ENCODE measurements at regions not wholly inside any gene's neighbourhood (a gene's known extent, or its start where the extent isn't known, plus 50 kb on each side); places are given as distances from the start of the nearest gene placed in this dataset.

- no peak for DNase-seq
Measured at GRCh38 chr21:28783641-28784185, 209.0 kb downstream of the LTN1 start.

- no peak for DNase-seq
Measured at GRCh38 chr21:28781602-28782276, 210.9 kb downstream of the LTN1 start.

GRCh38 chr21:28779914-28780313 lies 212.8 kb downstream of the LTN1 start:
- no peak for DNase-seq

DNA sequence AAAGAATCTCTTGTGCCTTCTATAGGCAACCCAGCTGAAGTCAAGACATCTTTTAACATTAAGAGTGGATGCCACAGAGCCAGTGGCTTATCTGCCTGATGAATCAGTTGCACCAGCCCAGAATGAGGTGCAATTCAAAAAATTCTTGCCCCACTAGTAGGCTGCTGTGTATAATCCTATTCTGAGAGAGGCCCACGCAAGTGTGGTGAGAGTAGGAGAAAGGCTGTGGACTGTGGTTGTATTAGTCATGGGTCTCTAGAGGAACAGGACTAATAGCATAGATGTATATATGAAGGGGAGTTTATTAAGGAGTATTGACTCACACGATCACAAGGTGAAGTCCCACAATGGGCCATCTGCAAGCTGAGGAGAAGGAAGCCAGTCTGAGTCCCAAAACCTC lies 216.4 kb downstream of the LTN1 start:
- no peak for DNase-seq

DNA sequence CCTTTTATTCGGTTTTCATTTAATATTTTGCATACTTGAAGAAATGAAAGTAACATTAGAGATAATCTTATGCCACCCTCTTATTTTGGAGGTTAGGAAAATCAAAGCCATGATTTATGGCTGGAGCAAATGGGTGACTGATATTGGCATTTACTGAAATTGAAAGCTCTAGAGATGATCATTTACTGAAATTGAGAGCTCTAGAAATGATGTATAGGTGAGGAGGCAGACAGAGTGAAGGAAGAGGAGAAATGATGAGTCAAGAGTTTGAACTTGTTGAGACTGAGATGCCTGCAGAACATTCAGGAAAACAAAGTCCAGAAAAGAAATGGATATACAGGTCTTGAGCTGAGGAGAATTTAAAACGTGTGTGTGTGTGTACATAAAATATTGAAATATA lies 217.6 kb downstream of the LTN1 start:
- no peak for DNase-seq

GRCh38 chr21:28773036-28773435 lies 219.6 kb downstream of the LTN1 start:
- DNase-seq = no peak

- DNase-seq = no peak
Measured at GRCh38 chr21:28771790-28772501, 220.7 kb downstream of the LTN1 start.

- DNase-seq = no peak
Measured at GRCh38 chr21:28770867-28771661, 221.6 kb downstream of the LTN1 start.

DNA sequence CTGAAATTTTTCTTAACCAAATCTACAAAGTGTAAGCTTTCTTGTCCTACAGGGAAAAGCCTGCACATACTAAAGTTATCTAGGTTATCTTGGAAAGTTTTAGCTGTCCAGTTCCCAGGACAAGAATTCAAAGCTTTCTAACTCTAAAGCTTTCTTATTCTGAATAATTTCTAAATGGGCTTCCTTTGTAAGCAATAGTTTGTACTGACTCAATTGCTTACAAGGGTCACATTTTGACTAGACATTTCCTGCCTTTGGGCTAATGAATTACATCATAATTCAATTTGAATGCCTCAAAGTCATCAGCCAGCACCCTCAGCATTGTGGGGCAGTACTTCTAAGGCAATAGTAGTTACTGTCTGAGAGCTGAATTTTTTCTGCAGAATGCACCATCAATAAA lies 223.0 kb downstream of the LTN1 start:
- no peak for DNase-seq

- no peak for DNase-seq
Measured at GRCh38 chr21:28768753-28769152, 223.9 kb downstream of the LTN1 start.

DNA sequence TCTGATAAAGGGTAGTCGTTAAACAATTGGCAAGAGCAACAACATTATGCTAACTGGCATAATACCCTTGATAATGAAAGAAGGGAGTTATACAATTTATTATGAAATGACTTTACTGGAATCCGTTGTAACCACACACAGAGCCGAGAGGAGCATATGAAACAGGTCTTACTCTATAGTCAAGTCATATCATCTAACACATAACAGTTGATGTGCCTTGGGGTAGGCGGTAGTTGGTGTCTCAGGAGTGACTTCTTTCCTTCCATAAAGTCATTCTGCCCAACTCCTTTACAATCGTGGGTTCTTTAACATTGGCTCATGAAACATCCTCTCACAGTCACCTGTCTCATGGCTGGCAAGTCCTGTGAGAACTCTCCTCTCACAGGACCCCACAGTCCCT lies 225.2 kb downstream of the LTN1 start:
- no peak for DNase-seq

GRCh38 chr21:28763809-28764418 lies 228.8 kb downstream of the LTN1 start:
- no peak for DNase-seq

GRCh38 chr21:28762357-28762735 lies 230.3 kb downstream of the LTN1 start:
- no peak for DNase-seq

- no peak for DNase-seq
Measured at GRCh38 chr21:28761674-28762356, 230.9 kb downstream of the LTN1 start.

DNA sequence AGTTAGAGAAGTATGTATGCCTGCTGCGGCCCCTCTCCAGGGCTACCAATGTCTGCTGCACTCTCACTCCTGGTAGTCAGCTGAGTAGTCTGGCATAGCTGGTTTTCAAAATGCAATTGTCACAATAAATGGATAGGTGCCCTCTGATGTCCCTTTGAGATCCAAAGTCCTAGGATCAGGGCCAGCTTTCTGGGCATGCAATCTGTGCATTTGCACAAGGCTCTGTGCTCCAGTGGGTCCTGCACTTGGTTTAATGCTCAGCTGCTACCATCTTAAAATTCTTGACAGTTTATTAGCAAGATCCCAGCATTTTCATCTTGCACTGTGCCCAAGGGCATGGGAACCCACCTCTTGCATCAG lies 233.8 kb downstream of the LTN1 start:
- no peak for DNase-seq

DNA sequence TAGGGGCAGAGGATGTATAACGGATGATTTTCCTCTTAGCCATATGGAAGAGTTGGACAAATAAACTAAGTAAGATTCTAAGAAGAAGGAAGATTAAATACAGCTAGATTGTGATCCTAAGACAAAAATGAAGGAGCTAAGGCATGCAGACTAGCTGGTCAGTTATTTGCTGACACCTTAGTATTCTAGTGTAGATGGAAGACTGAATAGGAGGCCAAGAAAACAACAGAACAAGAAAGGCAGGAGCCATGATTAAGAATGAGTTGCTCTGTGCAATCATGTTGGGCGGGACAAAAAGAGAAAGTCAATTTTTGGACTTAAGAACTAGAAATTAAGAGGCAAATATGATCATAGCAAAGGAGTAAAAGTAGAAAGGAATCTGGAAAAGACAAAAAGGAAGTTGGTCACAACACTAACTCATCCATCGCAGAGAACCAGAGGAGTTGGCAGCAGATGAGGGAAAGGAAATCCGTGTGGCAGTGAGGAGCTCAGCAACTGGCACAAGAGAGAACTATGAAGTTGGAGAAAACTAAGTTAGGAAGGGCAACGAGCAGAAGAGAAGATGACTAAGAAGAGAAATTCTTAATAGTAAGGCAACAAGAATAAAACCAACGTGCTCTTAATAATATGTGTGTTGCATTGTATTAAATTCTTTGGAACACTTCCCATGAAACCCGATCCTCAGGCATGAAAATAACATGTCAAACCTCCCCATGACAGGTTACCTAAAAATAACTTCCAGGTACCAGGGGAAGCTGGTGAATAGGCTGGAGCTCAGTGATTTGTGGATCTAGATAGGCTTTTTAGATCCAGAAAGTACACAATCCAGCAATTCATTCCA lies 234.4 kb downstream of the LTN1 start:
- DNase-seq = no peak

GRCh38 chr21:28754862-28755261 lies 237.8 kb downstream of the LTN1 start:
- no peak for DNase-seq

DNA sequence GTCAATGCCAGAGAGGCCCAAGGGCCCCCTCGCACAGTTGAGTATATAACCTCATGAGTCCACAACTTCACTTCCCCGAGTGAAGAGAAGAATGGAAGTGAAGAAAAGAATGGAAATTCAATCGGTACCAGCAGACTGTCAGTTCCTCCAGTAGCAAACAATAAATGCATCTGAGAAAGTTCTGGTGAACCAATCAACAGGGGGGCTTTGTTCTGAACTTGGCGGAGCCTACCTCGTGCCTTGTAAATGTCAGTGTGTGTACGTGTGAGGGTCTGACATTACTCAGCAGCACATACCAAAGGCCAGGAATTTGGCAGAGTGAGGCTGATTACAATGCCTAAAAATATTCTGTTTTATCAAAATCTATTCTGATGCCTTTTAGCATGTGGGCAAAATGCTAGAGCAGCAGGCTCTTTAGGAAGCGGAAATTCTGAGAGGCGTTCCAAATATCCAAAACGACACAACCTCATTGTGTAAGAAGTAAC lies 238.5 kb downstream of the LTN1 start:
- no peak for DNase-seq

DNA sequence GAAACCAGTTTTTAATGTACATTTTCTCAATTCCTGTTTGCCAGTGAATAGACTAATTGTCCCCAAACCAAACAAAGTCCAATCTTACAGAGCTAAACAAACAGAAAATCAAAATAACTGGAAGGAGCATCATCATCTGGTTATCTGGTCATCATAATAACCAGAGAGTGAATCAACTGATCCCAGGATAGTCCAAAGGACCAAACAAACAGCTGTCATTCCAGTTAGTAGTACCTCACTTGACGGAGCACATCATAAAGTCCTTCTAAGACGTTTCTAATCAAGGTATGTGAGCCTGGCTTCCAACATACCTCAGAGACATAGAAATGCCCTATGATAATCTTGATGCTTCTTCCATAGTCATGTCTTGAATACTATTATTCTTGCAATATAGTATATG lies 240.5 kb downstream of the LTN1 start:
- DNase-seq = no peak

- DNase-seq = no peak
Measured at GRCh38 chr21:28751176-28751575, 241.5 kb downstream of the LTN1 start.

GRCh38 chr21:28750565-28750964 lies 242.1 kb downstream of the LTN1 start:
- DNase-seq = no peak

DNA sequence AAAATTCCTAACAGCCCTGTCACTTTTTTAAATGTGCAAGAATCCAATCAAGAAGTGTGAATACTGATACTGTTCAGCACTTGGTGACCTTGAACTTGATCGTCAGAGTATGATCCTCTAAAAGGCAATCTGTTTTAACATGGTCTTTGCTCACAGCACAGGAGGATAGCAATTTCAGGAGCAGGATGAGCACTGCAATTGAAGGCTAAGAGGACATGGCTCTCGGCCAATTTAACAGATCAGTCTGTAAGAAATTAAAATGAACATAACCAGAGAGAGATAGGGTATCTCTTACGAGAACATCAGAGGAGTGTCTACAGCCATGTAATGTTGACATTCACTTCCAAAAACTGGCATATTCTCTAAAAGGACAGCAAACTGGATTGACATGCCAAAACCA lies 243.1 kb downstream of the LTN1 start:
- DNase-seq = no peak
